SK-N-SH treated with all-trans-retinoic acid at 6 μM for 48 hours (cell line): ENCODE measurements at regions not wholly inside any gene's neighbourhood (a gene's known extent, or its start where the extent isn't known, plus 50 kb on each side); places are given as distances from the start of the nearest gene placed in this dataset.
A peak's percentile ranks its signal among the peaks of the same experiment; 100 is the strongest.

Experiments used
- ATAC-seq: fragments of 200-7000 bp; cut with Tn5 transposase; 3 replicates; pipeline ENCODE4 v1.9.1; 2020; ENCODE audit warnings: mild to moderate bottlenecking, moderate library complexity
- ARNTL ChIP-seq: fragments of 450-650 bp; formaldehyde crosslinking; IDR thresholded peaks from 2 replicates; pipeline ENCODE4 v1.5.0; 2020; ENCODE audit warnings: low read depth, mild to moderate bottlenecking, moderate library complexity, borderline replicate concordance
- BACH2 ChIP-seq: fragments of 250-450 bp; sonication (Bioruptor Pico); IDR thresholded peaks from 2 replicates; pipeline ENCODE4 v1.9.0; 2021; ENCODE audit warnings: mild to moderate bottlenecking, borderline replicate concordance
- CSDC2 ChIP-seq: fragments of 250-450 bp; sonication (Bioruptor Pico); IDR thresholded peaks from 2 replicates; pipeline ENCODE4 v1.5.0; 2020; ENCODE audit warnings: mild to moderate bottlenecking, moderate library complexity
- ESRRG ChIP-seq: fragments of 250-450 bp; sonication (Bioruptor Pico); IDR thresholded peaks from 2 replicates; pipeline ENCODE4 v1.6.1; 2021; ENCODE audit warnings: mild to moderate bottlenecking
- GLIS3 ChIP-seq: fragments of 250-450 bp; sonication (Bioruptor Pico); IDR thresholded peaks from 2 replicates; pipeline ENCODE4 v1.5.0; 2020; ENCODE audit warnings: mild to moderate bottlenecking, moderate library complexity
- ISL1 ChIP-seq: fragments of 250-450 bp; sonication (Bioruptor Pico); IDR thresholded peaks from 2 replicates; pipeline ENCODE4 v2.1.2; 2022; ENCODE audit warnings: mild to moderate bottlenecking, moderate library complexity
- OSR1 ChIP-seq: fragments of 250-450 bp; sonication (Bioruptor Pico); IDR thresholded peaks from 2 replicates; pipeline ENCODE4 v1.8.0; 2022; ENCODE audit warnings: moderate library complexity, mild to moderate bottlenecking, inconsistent platforms
- PPARA ChIP-seq: fragments of 250-450 bp; sonication (Bioruptor Pico); IDR thresholded peaks from 2 replicates; pipeline ENCODE4 v1.5.0; 2020; ENCODE audit warnings: mild to moderate bottlenecking, borderline replicate concordance
- RARB ChIP-seq: fragments of 250-450 bp; sonication (Bioruptor Pico); IDR thresholded peaks from 2 replicates; pipeline ENCODE4 v1.8.0; 2021; ENCODE audit warnings: mild to moderate bottlenecking, moderate library complexity
- SNAI2 ChIP-seq: fragments of 250-450 bp; sonication (Bioruptor Pico); IDR thresholded peaks from 2 replicates; pipeline ENCODE4 v1.5.0; 2020; ENCODE audit warnings: mild to moderate bottlenecking, moderate library complexity
- TCF4 ChIP-seq: fragments of 250-450 bp; sonication (Bioruptor Pico); IDR thresholded peaks from 2 replicates; pipeline ENCODE4 v1.8.0; 2021; ENCODE audit warnings: mild to moderate bottlenecking, moderate library complexity, borderline replicate concordance
- TOX ChIP-seq: fragments of 250-450 bp; sonication (Bioruptor Pico); IDR thresholded peaks from 2 replicates; pipeline ENCODE4 v1.8.0; 2021; ENCODE audit warnings: mild to moderate bottlenecking, moderate library complexity, borderline replicate concordance
- ZC3H10 ChIP-seq: fragments of 250-450 bp; sonication (Bioruptor Pico); IDR thresholded peaks from 2 replicates; pipeline ENCODE4 v1.5.1; 2021; ENCODE audit warnings: mild to moderate bottlenecking, moderate library complexity
- ZFP3 ChIP-seq: fragments of 250-450 bp; sonication (Bioruptor Pico); IDR thresholded peaks from 2 replicates; pipeline ENCODE4 v1.5.0; 2020; ENCODE audit warnings: mild to moderate bottlenecking, moderate library complexity
- ZFP30 ChIP-seq: fragments of 450-650 bp; formaldehyde crosslinking; IDR thresholded peaks from 2 replicates; pipeline ENCODE4 v1.5.0; 2022; ENCODE audit warnings: mild to moderate bottlenecking, moderate library complexity
- ZNF565 ChIP-seq: fragments of 450-650 bp; formaldehyde crosslinking; conservative IDR thresholded peaks from 2 replicates; pipeline ENCODE4 v1.5.0; 2020; ENCODE audit warnings: low read depth, mild to moderate bottlenecking, moderate library complexity
- ZNF70 ChIP-seq: fragments of 450-650 bp; formaldehyde crosslinking; IDR thresholded peaks from 2 replicates; pipeline ENCODE4 v1.5.0; 2020; ENCODE audit warnings: mild to moderate bottlenecking, moderate library complexity
- ZNF8 ChIP-seq: fragments of 450-650 bp; formaldehyde crosslinking; IDR thresholded peaks from 2 replicates; pipeline ENCODE4 v1.5.0; 2020; ENCODE audit warnings: mild to moderate bottlenecking, moderate library complexity
- TF ChIP-seq, protein P1 (sequence below): fragments of 250-450 bp; sonication (Bioruptor Pico); IDR thresholded peaks from 2 replicates; pipeline ENCODE4 v1.5.0; 2020; ENCODE audit warnings: mild to moderate bottlenecking, moderate library complexity
- TF ChIP-seq, protein P2 (sequence below): fragments of 250-450 bp; sonication (Bioruptor Pico); IDR thresholded peaks from 2 replicates; pipeline ENCODE4 v1.8.0; 2020; ENCODE audit warnings: mild to moderate bottlenecking, moderate library complexity, borderline replicate concordance
- TF ChIP-seq, protein P3 (sequence below): fragments of 250-450 bp; sonication (Bioruptor Pico); IDR thresholded peaks from 2 replicates; pipeline ENCODE4 v1.8.0; 2021; ENCODE audit warnings: low read depth, mild to moderate bottlenecking, moderate library complexity, borderline replicate concordance
- TF ChIP-seq, protein P4 (sequence below): fragments of 250-450 bp; sonication (Bioruptor Pico); IDR thresholded peaks from 2 replicates; pipeline ENCODE4 v1.5.1; 2020; ENCODE audit warnings: low read depth, mild to moderate bottlenecking, moderate library complexity
- TF ChIP-seq, protein P5 (sequence below): fragments of 250-450 bp; sonication (Bioruptor Pico); IDR thresholded peaks from 2 replicates; pipeline ENCODE4 v1.5.1; 2021; ENCODE audit warnings: mild to moderate bottlenecking, moderate library complexity

DNA sequence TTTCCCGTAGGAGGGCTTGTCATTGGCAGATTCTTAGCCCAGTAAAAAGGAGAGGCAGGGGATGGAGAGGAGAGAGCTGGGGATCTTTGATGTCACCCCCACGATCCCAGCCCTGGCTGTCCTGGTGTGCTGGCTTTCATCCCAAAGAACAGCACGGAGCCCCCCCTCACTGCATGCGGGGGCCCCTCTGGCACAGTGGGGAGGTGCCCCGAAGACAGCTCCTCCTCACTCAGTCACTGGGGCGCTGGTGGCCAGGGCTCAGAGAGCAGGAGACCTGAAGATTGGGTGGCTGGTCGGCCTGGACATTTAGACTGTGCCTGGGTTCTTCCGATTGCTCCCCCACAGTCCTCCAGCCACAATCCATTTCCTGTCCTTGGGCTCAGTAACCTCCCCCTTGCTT is 207.5 kb downstream of the MELK start:
- TF ChIP-seq BACH2 (CRISPR knock-in tag) (no peak), SNAI2 (CRISPR knock-in tag) (no peak), ARNTL (CRISPR knock-in tag) (no peak), ZFP3 (no peak), TOX (no peak), ZC3H10 (CRISPR knock-in tag) (no peak), ZNF565 (no peak), RARB (CRISPR knock-in tag) (no peak), ISL1 (no peak), GLIS3 (no peak), ZFP30 (CRISPR knock-in tag) (no peak), CSDC2 (CRISPR knock-in tag) (no peak), ZNF8 (CRISPR knock-in tag) (no peak), ZNF70 (no peak), ESRRG (no peak)
- TF ChIP-seq, protein P1, sequence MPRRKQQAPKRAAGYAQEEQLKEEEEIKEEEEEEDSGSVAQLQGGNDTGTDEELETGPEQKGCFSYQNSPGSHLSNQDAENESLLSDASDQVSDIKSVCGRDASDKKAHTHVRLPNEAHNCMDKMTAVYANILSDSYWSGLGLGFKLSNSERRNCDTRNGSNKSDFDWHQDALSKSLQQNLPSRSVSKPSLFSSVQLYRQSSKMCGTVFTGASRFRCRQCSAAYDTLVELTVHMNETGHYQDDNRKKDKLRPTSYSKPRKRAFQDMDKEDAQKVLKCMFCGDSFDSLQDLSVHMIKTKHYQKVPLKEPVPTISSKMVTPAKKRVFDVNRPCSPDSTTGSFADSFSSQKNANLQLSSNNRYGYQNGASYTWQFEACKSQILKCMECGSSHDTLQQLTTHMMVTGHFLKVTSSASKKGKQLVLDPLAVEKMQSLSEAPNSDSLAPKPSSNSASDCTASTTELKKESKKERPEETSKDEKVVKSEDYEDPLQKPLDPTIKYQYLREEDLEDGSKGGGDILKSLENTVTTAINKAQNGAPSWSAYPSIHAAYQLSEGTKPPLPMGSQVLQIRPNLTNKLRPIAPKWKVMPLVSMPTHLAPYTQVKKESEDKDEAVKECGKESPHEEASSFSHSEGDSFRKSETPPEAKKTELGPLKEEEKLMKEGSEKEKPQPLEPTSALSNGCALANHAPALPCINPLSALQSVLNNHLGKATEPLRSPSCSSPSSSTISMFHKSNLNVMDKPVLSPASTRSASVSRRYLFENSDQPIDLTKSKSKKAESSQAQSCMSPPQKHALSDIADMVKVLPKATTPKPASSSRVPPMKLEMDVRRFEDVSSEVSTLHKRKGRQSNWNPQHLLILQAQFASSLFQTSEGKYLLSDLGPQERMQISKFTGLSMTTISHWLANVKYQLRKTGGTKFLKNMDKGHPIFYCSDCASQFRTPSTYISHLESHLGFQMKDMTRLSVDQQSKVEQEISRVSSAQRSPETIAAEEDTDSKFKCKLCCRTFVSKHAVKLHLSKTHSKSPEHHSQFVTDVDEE (CRISPR knock-in tag), result no peak
- TF ChIP-seq, protein P2, sequence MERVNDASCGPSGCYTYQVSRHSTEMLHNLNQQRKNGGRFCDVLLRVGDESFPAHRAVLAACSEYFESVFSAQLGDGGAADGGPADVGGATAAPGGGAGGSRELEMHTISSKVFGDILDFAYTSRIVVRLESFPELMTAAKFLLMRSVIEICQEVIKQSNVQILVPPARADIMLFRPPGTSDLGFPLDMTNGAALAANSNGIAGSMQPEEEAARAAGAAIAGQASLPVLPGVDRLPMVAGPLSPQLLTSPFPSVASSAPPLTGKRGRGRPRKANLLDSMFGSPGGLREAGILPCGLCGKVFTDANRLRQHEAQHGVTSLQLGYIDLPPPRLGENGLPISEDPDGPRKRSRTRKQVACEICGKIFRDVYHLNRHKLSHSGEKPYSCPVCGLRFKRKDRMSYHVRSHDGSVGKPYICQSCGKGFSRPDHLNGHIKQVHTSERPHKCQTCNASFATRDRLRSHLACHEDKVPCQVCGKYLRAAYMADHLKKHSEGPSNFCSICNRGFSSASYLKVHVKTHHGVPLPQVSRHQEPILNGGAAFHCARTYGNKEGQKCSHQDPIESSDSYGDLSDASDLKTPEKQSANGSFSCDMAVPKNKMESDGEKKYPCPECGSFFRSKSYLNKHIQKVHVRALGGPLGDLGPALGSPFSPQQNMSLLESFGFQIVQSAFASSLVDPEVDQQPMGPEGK (CRISPR knock-in tag), result no peak
- TF ChIP-seq, protein P3, sequence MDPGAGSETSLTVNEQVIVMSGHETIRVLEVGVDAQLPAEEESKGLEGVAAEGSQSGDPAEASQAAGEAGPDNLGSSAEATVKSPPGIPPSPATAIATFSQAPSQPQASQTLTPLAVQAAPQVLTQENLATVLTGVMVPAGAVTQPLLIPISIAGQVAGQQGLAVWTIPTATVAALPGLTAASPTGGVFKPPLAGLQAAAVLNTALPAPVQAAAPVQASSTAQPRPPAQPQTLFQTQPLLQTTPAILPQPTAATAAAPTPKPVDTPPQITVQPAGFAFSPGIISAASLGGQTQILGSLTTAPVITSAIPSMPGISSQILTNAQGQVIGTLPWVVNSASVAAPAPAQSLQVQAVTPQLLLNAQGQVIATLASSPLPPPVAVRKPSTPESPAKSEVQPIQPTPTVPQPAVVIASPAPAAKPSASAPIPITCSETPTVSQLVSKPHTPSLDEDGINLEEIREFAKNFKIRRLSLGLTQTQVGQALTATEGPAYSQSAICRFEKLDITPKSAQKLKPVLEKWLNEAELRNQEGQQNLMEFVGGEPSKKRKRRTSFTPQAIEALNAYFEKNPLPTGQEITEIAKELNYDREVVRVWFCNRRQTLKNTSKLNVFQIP (CRISPR knock-in tag), result no peak
- no peak for ATAC-seq

DNA sequence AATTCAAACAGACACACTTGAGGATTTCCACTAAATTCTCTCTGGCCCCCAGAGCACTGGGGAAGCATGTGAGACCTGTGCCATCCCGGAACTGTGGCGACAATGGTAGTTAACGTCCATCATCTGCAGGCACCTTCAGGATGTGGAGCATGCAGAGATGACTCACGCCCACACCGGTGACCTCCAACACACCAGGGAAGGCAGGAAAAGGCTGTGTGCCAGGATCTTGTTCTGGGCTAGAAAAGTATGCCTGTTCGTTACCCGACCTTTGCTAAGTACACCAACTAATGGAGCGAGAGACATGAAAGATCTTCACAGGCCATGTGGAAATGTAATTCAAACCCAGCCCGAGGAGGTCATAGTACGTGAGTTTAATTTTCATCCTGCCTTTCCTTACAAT is 208.8 kb downstream of the MELK start:
- ATAC-seq, result 0 out of 3 replicates have a peak, but pooled peaks have one; percentile 18
- no peak for TF ChIP-seq PPARA (CRISPR knock-in tag)
- no peak for TF ChIP-seq TCF4 (CRISPR knock-in tag)
- no peak for TF ChIP-seq ARNTL (CRISPR knock-in tag)
- no peak for TF ChIP-seq RARB (CRISPR knock-in tag)
- no peak for TF ChIP-seq ZFP30 (CRISPR knock-in tag)
- no peak for TF ChIP-seq ESRRG
- TF ChIP-seq OSR1 (CRISPR knock-in tag), result no peak
- no peak for TF ChIP-seq BACH2 (CRISPR knock-in tag)
- TF ChIP-seq, protein P3 (CRISPR knock-in tag), result no peak
- TF ChIP-seq, protein P4, sequence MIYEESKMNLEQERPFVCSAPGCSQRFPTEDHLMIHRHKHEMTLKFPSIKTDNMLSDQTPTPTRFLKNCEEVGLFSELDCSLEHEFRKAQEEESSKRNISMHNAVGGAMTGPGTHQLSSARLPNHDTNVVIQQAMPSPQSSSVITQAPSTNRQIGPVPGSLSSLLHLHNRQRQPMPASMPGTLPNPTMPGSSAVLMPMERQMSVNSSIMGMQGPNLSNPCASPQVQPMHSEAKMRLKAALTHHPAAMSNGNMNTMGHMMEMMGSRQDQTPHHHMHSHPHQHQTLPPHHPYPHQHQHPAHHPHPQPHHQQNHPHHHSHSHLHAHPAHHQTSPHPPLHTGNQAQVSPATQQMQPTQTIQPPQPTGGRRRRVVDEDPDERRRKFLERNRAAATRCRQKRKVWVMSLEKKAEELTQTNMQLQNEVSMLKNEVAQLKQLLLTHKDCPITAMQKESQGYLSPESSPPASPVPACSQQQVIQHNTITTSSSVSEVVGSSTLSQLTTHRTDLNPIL (CRISPR knock-in tag), result no peak
- no peak for TF ChIP-seq SNAI2 (CRISPR knock-in tag)
- no peak for TF ChIP-seq TOX
- TF ChIP-seq, protein P5, sequence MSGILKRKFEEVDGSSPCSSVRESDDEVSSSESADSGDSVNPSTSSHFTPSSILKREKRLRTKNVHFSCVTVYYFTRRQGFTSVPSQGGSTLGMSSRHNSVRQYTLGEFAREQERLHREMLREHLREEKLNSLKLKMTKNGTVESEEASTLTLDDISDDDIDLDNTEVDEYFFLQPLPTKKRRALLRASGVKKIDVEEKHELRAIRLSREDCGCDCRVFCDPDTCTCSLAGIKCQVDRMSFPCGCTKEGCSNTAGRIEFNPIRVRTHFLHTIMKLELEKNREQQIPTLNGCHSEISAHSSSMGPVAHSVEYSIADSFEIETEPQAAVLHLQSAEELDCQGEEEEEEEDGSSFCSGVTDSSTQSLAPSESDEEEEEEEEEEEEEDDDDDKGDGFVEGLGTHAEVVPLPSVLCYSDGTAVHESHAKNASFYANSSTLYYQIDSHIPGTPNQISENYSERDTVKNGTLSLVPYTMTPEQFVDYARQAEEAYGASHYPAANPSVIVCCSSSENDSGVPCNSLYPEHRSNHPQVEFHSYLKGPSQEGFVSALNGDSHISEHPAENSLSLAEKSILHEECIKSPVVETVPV (CRISPR knock-in tag), result no peak
- no peak for TF ChIP-seq ZFP3
- TF ChIP-seq, all 23 proteins: peak for 0
